Prostate gland (tissue), 2 donors: ENCODE measurements at regions not wholly inside any gene's neighbourhood (a gene's known extent, or its start where the extent isn't known, plus 50 kb on each side); places are given as distances from the start of the nearest gene placed in this dataset.

Experiments
- POLR2AphosphoS5 ChIP-seq: sonication (generic); formaldehyde crosslinking; IDR thresholded peaks from one replicate; pipeline ENCODE4 v1.6.1; 2017; ENCODE audit warnings: antibody characterized with exemption
- TF ChIP-seq, protein P1 (sequence below), 4 experiments: fragments of 200-600 bp in 2 of 4; fragments of 450-650 bp in 2 of 4; sonication (generic) in 2 of 4; IDR thresholded peaks; 1 replicate in 3 of 4; 2 replicates in 1 of 4; pipeline ENCODE4 v1.5.1; 2016 to 2019; ENCODE audit warnings: antibody characterized with exemption in 4 of 4, mild to moderate bottlenecking in 2 of 4, moderate library complexity in 2 of 4

- TF ChIP-seq POLR2AphosphoS5 = no peak
- TF ChIP-seq, protein P1, sequence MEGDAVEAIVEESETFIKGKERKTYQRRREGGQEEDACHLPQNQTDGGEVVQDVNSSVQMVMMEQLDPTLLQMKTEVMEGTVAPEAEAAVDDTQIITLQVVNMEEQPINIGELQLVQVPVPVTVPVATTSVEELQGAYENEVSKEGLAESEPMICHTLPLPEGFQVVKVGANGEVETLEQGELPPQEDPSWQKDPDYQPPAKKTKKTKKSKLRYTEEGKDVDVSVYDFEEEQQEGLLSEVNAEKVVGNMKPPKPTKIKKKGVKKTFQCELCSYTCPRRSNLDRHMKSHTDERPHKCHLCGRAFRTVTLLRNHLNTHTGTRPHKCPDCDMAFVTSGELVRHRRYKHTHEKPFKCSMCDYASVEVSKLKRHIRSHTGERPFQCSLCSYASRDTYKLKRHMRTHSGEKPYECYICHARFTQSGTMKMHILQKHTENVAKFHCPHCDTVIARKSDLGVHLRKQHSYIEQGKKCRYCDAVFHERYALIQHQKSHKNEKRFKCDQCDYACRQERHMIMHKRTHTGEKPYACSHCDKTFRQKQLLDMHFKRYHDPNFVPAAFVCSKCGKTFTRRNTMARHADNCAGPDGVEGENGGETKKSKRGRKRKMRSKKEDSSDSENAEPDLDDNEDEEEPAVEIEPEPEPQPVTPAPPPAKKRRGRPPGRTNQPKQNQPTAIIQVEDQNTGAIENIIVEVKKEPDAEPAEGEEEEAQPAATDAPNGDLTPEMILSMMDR (IDR thresholded peaks at IDR 0.05) = no peak
Observed at GRCh38 chr21:35716876-35717565, 343.3 kb downstream of the SETD4 start.
